Mucosa of gallbladder (tissue), 1 donor: ENCODE measurements at regions not wholly inside any gene's neighbourhood (a gene's known extent, or its start where the extent isn't known, plus 50 kb on each side); places are given as distances from the start of the nearest gene placed in this dataset.

ENCODE experiments used
- DNase-seq: peaks from one replicate; pipeline ENCODE4 v3.0.0-alpha.2; 2020; ENCODE audit warnings: low spot score
- donor health status: DM: no; HTN: no; CAD: no.

GRCh38 chr1:69433073-69433472 is 134.6 kb upstream of the LRRC7 start:
- no peak for DNase-seq

- no peak for DNase-seq
Measured at GRCh38 chr1:69436151-69436550, 131.6 kb upstream of the LRRC7 start.

GRCh38 chr1:69438056-69438795 is 129.5 kb upstream of the LRRC7 start:
- DNase-seq: no peak

GRCh38 chr1:69441496-69441895 is 126.2 kb upstream of the LRRC7 start:
- no peak for DNase-seq

GRCh38 chr1:69451196-69451595 is 116.5 kb upstream of the LRRC7 start:
- no peak for DNase-seq

GRCh38 chr1:69455718-69456117 is 112.0 kb upstream of the LRRC7 start:
- no peak for DNase-seq

- DNase-seq: no peak
Measured at GRCh38 chr1:69459244-69459643, 108.5 kb upstream of the LRRC7 start.

- no peak for DNase-seq
Measured at GRCh38 chr1:69475021-69475420, 92.7 kb upstream of the LRRC7 start.

- DNase-seq: no peak
Measured at GRCh38 chr1:69479734-69480133, 88.0 kb upstream of the LRRC7 start.

- no peak for DNase-seq
Measured at GRCh38 chr1:69483246-69483645, 84.5 kb upstream of the LRRC7 start.

- no peak for DNase-seq
Measured at GRCh38 chr1:69485616-69486015, 82.1 kb upstream of the LRRC7 start.

- no peak for DNase-seq
Measured at GRCh38 chr1:69491416-69491815, 76.3 kb upstream of the LRRC7 start.

GRCh38 chr1:69492286-69492685 is 75.4 kb upstream of the LRRC7 start:
- DNase-seq: no peak

- DNase-seq: no peak
Measured at GRCh38 chr1:69494221-69494620, 73.5 kb upstream of the LRRC7 start.

GRCh38 chr1:69497441-69498221 is 70.1 kb upstream of the LRRC7 start:
- DNase-seq: no peak

GRCh38 chr1:69498711-69499110 is 69.0 kb upstream of the LRRC7 start:
- no peak for DNase-seq

GRCh38 chr1:69499203-69499803 is 68.4 kb upstream of the LRRC7 start:
- DNase-seq: no peak

- DNase-seq: no peak
Measured at GRCh38 chr1:69502991-69503390, 64.7 kb upstream of the LRRC7 start.

GRCh38 chr1:69504730-69505252 is 62.9 kb upstream of the LRRC7 start:
- DNase-seq: no peak

- no peak for DNase-seq
Measured at GRCh38 chr1:69506311-69506710, 61.4 kb upstream of the LRRC7 start.

GRCh38 chr1:69506721-69507120 is 61.0 kb upstream of the LRRC7 start:
- DNase-seq: no peak

- no peak for DNase-seq
Measured at GRCh38 chr1:69510026-69510425, 57.7 kb upstream of the LRRC7 start.
